GM23338 (cell line): ENCODE measurements at regions not wholly inside any gene's neighbourhood (a gene's known extent, or its start where the extent isn't known, plus 50 kb on each side); places are given as distances from the start of the nearest gene placed in this dataset.

Experiments used
- EZH2phosphoT487 ChIP-seq: fragments of 200-600 bp; sonication (generic); IDR thresholded peaks from one replicate; pipeline ENCODE4 v1.8.1; 2018; ENCODE audit warnings: antibody characterized with exemption; ENCODE audit not compliant: unreplicated experiment
- TF ChIP-seq, protein P1 (sequence below), 2 experiments: fragments of 200-600 bp in 1 of 2; sonication (generic) in 1 of 2; conservative IDR thresholded peaks; 2 replicates each; pipeline versions ENCODE4 v1.5.1 to v1.6.1; 2016 to 2017; ENCODE audit warnings: antibody characterized with exemption in 2 of 2, low read depth in 2 of 2, mild to moderate bottlenecking in 2 of 2, moderate library complexity in 1 of 2
- TF ChIP-seq, protein P2 (sequence below): IDR thresholded peaks from one replicate; pipeline ENCODE4 v1.6.1; 2018; ENCODE audit warnings: antibody characterized with exemption; ENCODE audit not compliant: unreplicated experiment

GRCh38 chr1:166616206-166616605, 223.1 kb upstream of the POGK start:
- TF ChIP-seq, protein P1, sequence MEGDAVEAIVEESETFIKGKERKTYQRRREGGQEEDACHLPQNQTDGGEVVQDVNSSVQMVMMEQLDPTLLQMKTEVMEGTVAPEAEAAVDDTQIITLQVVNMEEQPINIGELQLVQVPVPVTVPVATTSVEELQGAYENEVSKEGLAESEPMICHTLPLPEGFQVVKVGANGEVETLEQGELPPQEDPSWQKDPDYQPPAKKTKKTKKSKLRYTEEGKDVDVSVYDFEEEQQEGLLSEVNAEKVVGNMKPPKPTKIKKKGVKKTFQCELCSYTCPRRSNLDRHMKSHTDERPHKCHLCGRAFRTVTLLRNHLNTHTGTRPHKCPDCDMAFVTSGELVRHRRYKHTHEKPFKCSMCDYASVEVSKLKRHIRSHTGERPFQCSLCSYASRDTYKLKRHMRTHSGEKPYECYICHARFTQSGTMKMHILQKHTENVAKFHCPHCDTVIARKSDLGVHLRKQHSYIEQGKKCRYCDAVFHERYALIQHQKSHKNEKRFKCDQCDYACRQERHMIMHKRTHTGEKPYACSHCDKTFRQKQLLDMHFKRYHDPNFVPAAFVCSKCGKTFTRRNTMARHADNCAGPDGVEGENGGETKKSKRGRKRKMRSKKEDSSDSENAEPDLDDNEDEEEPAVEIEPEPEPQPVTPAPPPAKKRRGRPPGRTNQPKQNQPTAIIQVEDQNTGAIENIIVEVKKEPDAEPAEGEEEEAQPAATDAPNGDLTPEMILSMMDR (conservative IDR thresholded peaks at IDR 0.05; ENCODE audit: low read depth in 2 of 2), result no peak
- TF ChIP-seq EZH2phosphoT487, result no peak
- TF ChIP-seq, protein P2, sequence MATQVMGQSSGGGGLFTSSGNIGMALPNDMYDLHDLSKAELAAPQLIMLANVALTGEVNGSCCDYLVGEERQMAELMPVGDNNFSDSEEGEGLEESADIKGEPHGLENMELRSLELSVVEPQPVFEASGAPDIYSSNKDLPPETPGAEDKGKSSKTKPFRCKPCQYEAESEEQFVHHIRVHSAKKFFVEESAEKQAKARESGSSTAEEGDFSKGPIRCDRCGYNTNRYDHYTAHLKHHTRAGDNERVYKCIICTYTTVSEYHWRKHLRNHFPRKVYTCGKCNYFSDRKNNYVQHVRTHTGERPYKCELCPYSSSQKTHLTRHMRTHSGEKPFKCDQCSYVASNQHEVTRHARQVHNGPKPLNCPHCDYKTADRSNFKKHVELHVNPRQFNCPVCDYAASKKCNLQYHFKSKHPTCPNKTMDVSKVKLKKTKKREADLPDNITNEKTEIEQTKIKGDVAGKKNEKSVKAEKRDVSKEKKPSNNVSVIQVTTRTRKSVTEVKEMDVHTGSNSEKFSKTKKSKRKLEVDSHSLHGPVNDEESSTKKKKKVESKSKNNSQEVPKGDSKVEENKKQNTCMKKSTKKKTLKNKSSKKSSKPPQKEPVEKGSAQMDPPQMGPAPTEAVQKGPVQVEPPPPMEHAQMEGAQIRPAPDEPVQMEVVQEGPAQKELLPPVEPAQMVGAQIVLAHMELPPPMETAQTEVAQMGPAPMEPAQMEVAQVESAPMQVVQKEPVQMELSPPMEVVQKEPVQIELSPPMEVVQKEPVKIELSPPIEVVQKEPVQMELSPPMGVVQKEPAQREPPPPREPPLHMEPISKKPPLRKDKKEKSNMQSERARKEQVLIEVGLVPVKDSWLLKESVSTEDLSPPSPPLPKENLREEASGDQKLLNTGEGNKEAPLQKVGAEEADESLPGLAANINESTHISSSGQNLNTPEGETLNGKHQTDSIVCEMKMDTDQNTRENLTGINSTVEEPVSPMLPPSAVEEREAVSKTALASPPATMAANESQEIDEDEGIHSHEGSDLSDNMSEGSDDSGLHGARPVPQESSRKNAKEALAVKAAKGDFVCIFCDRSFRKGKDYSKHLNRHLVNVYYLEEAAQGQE, result no peak
